Adrenal gland (tissue), 9 donors: ENCODE measurements at regions not wholly inside any gene's neighbourhood (a gene's known extent, or its start where the extent isn't known, plus 50 kb on each side); places are given as distances from the start of the nearest gene placed in this dataset.

Experiments
- DNase-seq, 7 donors: peaks; one replicate each; pipeline ENCODE4 v3.0.0-alpha.2; 2019 to 2020
- H3K27ac ChIP-seq, 5 donors: fragments of 200-600 bp; sonication (generic) in 4 of 5; 1 replicate in 3 of 5; 2 replicates in 2 of 5; pipeline versions ENCODE4 v1.5.1 to v1.8.0; 2016 to 2020; ENCODE audit warnings: mild to moderate bottlenecking in 1 of 5
- H3K27me3 ChIP-seq: fragments of 200-600 bp; 2 replicates; pipeline ENCODE4 v1.8.0; 2021
- H3K36me3 ChIP-seq, 2 donors: fragments of 200-600 bp; replicated peaks in 1 of 2; 1 replicate in 1 of 2; 2 replicates in 1 of 2; pipeline versions ENCODE4 v1.5.1 to v1.8.0; 2018 to 2022
- H3K4me1 ChIP-seq, 2 donors: fragments of 200-600 bp; replicated peaks in 1 of 2; 1 replicate in 1 of 2; 2 replicates in 1 of 2; pipeline versions ENCODE4 v1.5.1 to v1.8.0; 2018 to 2021
- H3K4me3 ChIP-seq, 4 donors: fragments of 200-600 bp; sonication (generic) in 3 of 4; one replicate each; pipeline ENCODE4 v1.5.1; 2016 to 2018
- H3K9me3 ChIP-seq, 3 donors: fragments of 200-600 bp; sonication (generic) in 1 of 3; replicated peaks in 1 of 3; 1 replicate in 2 of 3; 2 replicates in 1 of 3; pipeline versions ENCODE4 v1.5.1 to v1.8.0; 2016 to 2021
- CTCF ChIP-seq, 6 experiments: fragments of 450-650 bp in 4 of 6; fragments of 200-600 bp in 2 of 6; sonication (generic) in 1 of 6; IDR thresholded peaks; 1 replicate in 5 of 6; 2 replicates in 1 of 6; pipeline versions ENCODE4 v1.5.1 to v1.8.0; 2016 to 2021; ENCODE audit warnings: antibody characterized with exemption in 6 of 6, mild to moderate bottlenecking in 2 of 6, moderate library complexity in 1 of 6
- POLR2A ChIP-seq, 2 donors: fragments of 450-650 bp; IDR thresholded peaks; one replicate each; pipeline ENCODE4 v1.6.1; 2017; ENCODE audit warnings: antibody characterized with exemption in 2 of 2, mild to moderate bottlenecking in 2 of 2, moderate library complexity in 1 of 2
- WGBS, 4 donors: extraction: QIAGEN DNeasy Blood & Tissue Kit in 2 of 4; methylation state at CpG; one replicate each; pipeline versions ENCODE4 v1.1.5 to v1.1.7; 2013 to 2017; 5-methylcytosine and 5-hydroxymethylcytosine counted together
- intact Hi-C, 2 donors: fragments of 100-400 bp; cut with DNase I; formaldehyde crosslinking; loops; one replicate each; pipeline versions ENCODE4 v1.14.1 to v1.15.0; 2022 to 2023
- donor health status: healthy with polysubstance abuse.
- donor health status: Bipolar disorder and iron deficiency.
- donor health status: DM: yes; HTN: yes; CAD: no.
- donor health status: DM: no; HTN: no; CAD: no.
- donor health status: DM: no; HTN: no; CAD: no.

- no peak for DNase-seq
- H3K36me3 ChIP-seq, result no peaks in the 10 kb centered on the region
- intact Hi-C loops, result no loop called here
- H3K9me3 ChIP-seq, result no peaks in the 10 kb centered on the region
- TF ChIP-seq POLR2A (IDR thresholded peaks at IDR 0.05), result no peak
- H3K4me1 ChIP-seq, result no peaks in the 10 kb centered on the region
- H3K27ac ChIP-seq, result no peak overlapping the region
- no peak overlapping the region for H3K4me3 ChIP-seq
- H3K27me3 ChIP-seq, result no peaks in the 10 kb centered on the region
Observed at GRCh38 chr21:21605521-21605920, 607.3 kb downstream of the NCAM2 start.

GRCh38 chr21:21606041-21606440 lies 607.8 kb downstream of the NCAM2 start:
- H3K4me1 ChIP-seq, result no peaks in the 10 kb centered on the region
- H3K36me3 ChIP-seq, result no peaks in the 10 kb centered on the region
- H3K27ac ChIP-seq, result no peak overlapping the region
- no peaks in the 10 kb centered on the region for H3K27me3 ChIP-seq
- no peaks in the 10 kb centered on the region for H3K9me3 ChIP-seq
- WGBS, 4 donors, result 64 to 86% (median 71%) methylated on average over 2 of the region's 2 CpGs
- intact Hi-C loops, result no loop called here
- TF ChIP-seq POLR2A (IDR thresholded peaks at IDR 0.05) (no peak), CTCF (IDR thresholded peaks at IDR 0.05) (no peak)
- DNase-seq, result no peak
- H3K4me3 ChIP-seq, result no peak overlapping the region

- TF ChIP-seq CTCF (IDR thresholded peaks at IDR 0.05), result no peak
- no peak for TF ChIP-seq POLR2A (IDR thresholded peaks at IDR 0.05)
- 50 to 57% (median 52%) methylated on average over 3 of the region's 3 CpGs for WGBS, 4 donors
- no peaks in the 10 kb centered on the region for H3K9me3 ChIP-seq
- no peaks in the 10 kb centered on the region for H3K27me3 ChIP-seq
- no peaks in the 10 kb centered on the region for H3K4me1 ChIP-seq
- no peak for DNase-seq
- intact Hi-C loops, result no loop called here
- no peak overlapping the region for H3K27ac ChIP-seq
- no peak overlapping the region for H3K4me3 ChIP-seq
- no peaks in the 10 kb centered on the region for H3K36me3 ChIP-seq
Observed at GRCh38 chr21:21612466-21612865, 614.3 kb downstream of the NCAM2 start.

- TF ChIP-seq CTCF (IDR thresholded peaks at IDR 0.05), result no peak
- TF ChIP-seq POLR2A (IDR thresholded peaks at IDR 0.05), result no peak
- H3K9me3 ChIP-seq, result no peaks in the 10 kb centered on the region
- WGBS, 4 donors, result 63 to 75% (median 69%) methylated on average over 3 of the region's 3 CpGs
- H3K4me1 ChIP-seq, result no peaks in the 10 kb centered on the region
- no peak for DNase-seq
- H3K27me3 ChIP-seq, result no peaks in the 10 kb centered on the region
- intact Hi-C loops, result no loop called here
- no peak overlapping the region for H3K27ac ChIP-seq
- no peaks in the 10 kb centered on the region for H3K36me3 ChIP-seq
- H3K4me3 ChIP-seq, result no peak overlapping the region
Observed at GRCh38 chr21:21614966-21615365, 616.8 kb downstream of the NCAM2 start.

GRCh38 chr21:21622460-21623234 lies 624.4 kb downstream of the NCAM2 start:
- H3K27ac ChIP-seq, result no peak overlapping the region
- no peaks in the 10 kb centered on the region for H3K36me3 ChIP-seq
- intact Hi-C loops, result no loop called here
- H3K9me3 ChIP-seq, result no peaks in the 10 kb centered on the region
- H3K27me3 ChIP-seq, result no peaks in the 10 kb centered on the region
- DNase-seq, result no peak
- H3K4me1 ChIP-seq, result no peaks in the 10 kb centered on the region
- H3K4me3 ChIP-seq, result no peak overlapping the region
- 61 to 73% (median 67%) methylated on average over 3 of the region's 3 CpGs for WGBS, 4 donors
- TF ChIP-seq POLR2A (IDR thresholded peaks at IDR 0.05) (no peak), CTCF (IDR thresholded peaks at IDR 0.05) (no peak)
